ENCODE measurements at regions not wholly inside any gene's neighbourhood (a gene's known extent, or its start where the extent isn't known, plus 50 kb on each side); places are given as distances from the start of the nearest gene placed in this dataset.

GRCh38 chr15:38899300-38899699, 334.7 kb upstream of the RASGRP1 start:
- no peaks in the 10 kb centered on the region; a peak in 1 of 5 replicates for H3K27me3 ChIP-seq (ENCODE audit: control insufficient read depth in 1 of 2, insufficient read depth in 2 of 2, low read length in 2 of 2)
- H3K36me3 ChIP-seq (replicated peaks in 1 of 2; ENCODE audit: control insufficient read depth in 1 of 2, insufficient read depth in 2 of 2, low read length in 2 of 2): no peaks in the 10 kb centered on the region
- in situ Hi-C loops (cut with HindIII; ENCODE audit: extremely low pct_ligation_motif_present, low pct_unique_long_range_greater_than_20kb) (no loop called here), intact Hi-C loops (cut with micrococcal nuclease; ENCODE audit: unreplicated experiment) (no loop called here)
- POLR2A ChIA-PET: no interaction called here
- no peak for ATAC-seq
- CTCF ChIA-PET (ENCODE audit: low intra/inter-chr PET ratio, low total read pairs): no interaction called here
- H3K4me3 ChIP-seq (replicated peaks in 1 of 3; ENCODE audit: insufficient read depth in 1 of 3, low read depth in 2 of 3, low read length in 3 of 3): no peak overlapping the region
- no peak overlapping the region for H3K9ac ChIP-seq (ENCODE audit: insufficient read depth, low read depth, low read length)
- no peak overlapping the region for H3K4me2 ChIP-seq (ENCODE audit: low read depth, low read length)
- FAIRE-seq: no peak
- H3K9me3 ChIP-seq (ENCODE audit: low read length): no peaks in the 10 kb centered on the region
- no peaks in the 10 kb centered on the region for H4K20me1 ChIP-seq (ENCODE audit: insufficient read depth, low read length)
- no peak for DNase-seq (ENCODE audit: low spot score)
- H3K4me1 ChIP-seq (ENCODE audit: insufficient read depth, low read length): peaks cover 5% of the 10 kb centered on the region; the same call in 1 of the 2 replicates
- no TSS peak for BruUV-seq (replicated peaks)
- no peak overlapping the region for H2AFZ ChIP-seq (ENCODE audit: low read length)
- WGBS (ENCODE audit: low lambda C conversion rate): 16% methylated on average over 2 of the region's 2 CpGs
- no peak overlapping the region for H3K27ac ChIP-seq (ENCODE audit: extremely low read length, insufficient read depth, low read length)
- H3K79me2 ChIP-seq (ENCODE audit: insufficient read depth, low read length): no peaks in the 10 kb centered on the region
- TF ChIP-seq, protein P1, sequence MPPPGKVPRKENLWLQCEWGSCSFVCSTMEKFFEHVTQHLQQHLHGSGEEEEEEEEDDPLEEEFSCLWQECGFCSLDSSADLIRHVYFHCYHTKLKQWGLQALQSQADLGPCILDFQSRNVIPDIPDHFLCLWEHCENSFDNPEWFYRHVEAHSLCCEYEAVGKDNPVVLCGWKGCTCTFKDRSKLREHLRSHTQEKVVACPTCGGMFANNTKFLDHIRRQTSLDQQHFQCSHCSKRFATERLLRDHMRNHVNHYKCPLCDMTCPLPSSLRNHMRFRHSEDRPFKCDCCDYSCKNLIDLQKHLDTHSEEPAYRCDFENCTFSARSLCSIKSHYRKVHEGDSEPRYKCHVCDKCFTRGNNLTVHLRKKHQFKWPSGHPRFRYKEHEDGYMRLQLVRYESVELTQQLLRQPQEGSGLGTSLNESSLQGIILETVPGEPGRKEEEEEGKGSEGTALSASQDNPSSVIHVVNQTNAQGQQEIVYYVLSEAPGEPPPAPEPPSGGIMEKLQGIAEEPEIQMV (CRISPR knock-in tag; IDR thresholded peaks at IDR 0.05; ENCODE audit: low read depth): no peak
- TF ChIP-seq, protein P2, sequence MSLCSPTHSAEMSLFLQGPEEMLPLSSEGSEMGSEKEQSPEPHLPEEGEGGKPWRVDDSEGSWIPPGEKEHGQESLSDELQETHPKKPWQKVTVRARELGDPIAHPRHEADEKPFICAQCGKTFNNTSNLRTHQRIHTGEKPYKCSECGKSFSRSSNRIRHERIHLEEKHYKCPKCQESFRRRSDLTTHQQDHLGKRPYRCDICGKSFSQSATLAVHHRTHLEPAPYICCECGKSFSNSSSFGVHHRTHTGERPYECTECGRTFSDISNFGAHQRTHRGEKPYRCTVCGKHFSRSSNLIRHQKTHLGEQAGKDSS (CRISPR knock-in tag; IDR thresholded peaks at IDR 0.05; ENCODE audit: borderline replicate concordance, low read depth): no peak
- TF ChIP-seq HIC2 (CRISPR knock-in tag; IDR thresholded peaks at IDR 0.05; ENCODE audit: low read depth) (no peak), PRPF4 (IDR thresholded peaks at IDR 0.05; ENCODE audit: low read depth, low read length, poor library complexity, severe bottlenecking) (no peak), YEATS2 (CRISPR knock-in tag; IDR thresholded peaks at IDR 0.05; ENCODE audit: borderline replicate concordance) (no peak), ZNF7 (CRISPR knock-in tag; IDR thresholded peaks at IDR 0.05) (no peak), PRDM10 (CRISPR knock-in tag; IDR thresholded peaks at IDR 0.05; ENCODE audit: low read depth) (no peak), ZNF644 (CRISPR knock-in tag; IDR thresholded peaks at IDR 0.05; ENCODE audit: low read depth) (no peak), ZNF280B (CRISPR knock-in tag; IDR thresholded peaks at IDR 0.05; ENCODE audit: borderline replicate concordance) (no peak)
- TF ChIP-seq, protein P3, sequence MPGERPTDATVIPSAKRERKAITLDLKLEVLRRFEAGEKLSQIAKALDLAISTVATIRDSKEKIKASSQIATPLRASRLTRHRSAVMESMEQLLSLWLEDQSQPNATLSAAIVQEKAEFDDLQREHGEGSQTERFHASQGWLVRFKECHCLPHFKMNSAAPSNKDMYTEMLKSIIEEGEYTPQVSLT (CRISPR knock-in tag; IDR thresholded peaks at IDR 0.05; ENCODE audit: borderline replicate concordance, low read depth): no peak
- TF ChIP-seq, protein P4, sequence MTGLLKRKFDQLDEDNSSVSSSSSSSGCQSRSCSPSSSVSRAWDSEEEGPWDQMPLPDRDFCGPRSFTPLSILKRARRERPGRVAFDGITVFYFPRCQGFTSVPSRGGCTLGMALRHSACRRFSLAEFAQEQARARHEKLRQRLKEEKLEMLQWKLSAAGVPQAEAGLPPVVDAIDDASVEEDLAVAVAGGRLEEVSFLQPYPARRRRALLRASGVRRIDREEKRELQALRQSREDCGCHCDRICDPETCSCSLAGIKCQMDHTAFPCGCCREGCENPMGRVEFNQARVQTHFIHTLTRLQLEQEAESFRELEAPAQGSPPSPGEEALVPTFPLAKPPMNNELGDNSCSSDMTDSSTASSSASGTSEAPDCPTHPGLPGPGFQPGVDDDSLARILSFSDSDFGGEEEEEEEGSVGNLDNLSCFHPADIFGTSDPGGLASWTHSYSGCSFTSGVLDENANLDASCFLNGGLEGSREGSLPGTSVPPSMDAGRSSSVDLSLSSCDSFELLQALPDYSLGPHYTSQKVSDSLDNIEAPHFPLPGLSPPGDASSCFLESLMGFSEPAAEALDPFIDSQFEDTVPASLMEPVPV (CRISPR knock-in tag; IDR thresholded peaks at IDR 0.05): no peak
